GM12878 (cell line): ENCODE measurements at regions not wholly inside any gene's neighbourhood (a gene's known extent, or its start where the extent isn't known, plus 50 kb on each side); places are given as distances from the start of the nearest gene placed in this dataset.

Source experiments
- ATAC-seq: fragments of 200-7000 bp; cut with Tn5 transposase; 3 replicates; pipeline ENCODE4 v1.9.1; 2020; ENCODE audit warnings: mild to moderate bottlenecking, moderate library complexity
- BruUV-seq: library from RNA; stranded (reverse); fragments of 400-500 nt; replicated peaks from 2 replicates; lab custom pipeline; 2021; lab: Mats Ljungman, UMichigan
- CTCF ChIA-PET: fragments of 300-600 bp; sonication (Branson Sonifier 250); formaldehyde crosslinking; extraction: SDS; loops from one replicate; lab custom pipeline; 2021; ENCODE audit warnings: inconsistent platforms; lab: Yijun Ruan, JAX
- POLR2A ChIA-PET: fragments of 350-600 bp; formaldehyde crosslinking; extraction: SDS; loops from one replicate; lab custom pipeline; 2021; ENCODE audit warnings: inconsistent platforms; lab: Charles Lee
- RAD21 ChIA-PET: fragments of 300-600 bp; sonication (Branson Sonifier 250); formaldehyde crosslinking; loops from one replicate; lab custom pipeline; 2023; ENCODE audit warnings: antibody characterized with exemption; ENCODE audit not compliant: unreplicated experiment; lab: Charles Lee
- SMC1A ChIA-PET: fragments of 300-600 bp; sonication (Branson Sonifier 250); formaldehyde crosslinking; loops from one replicate; lab custom pipeline; 2023; ENCODE audit not compliant: unreplicated experiment, uncharacterized antibody; lab: Charles Lee
- DNase-seq: peaks from one replicate; pipeline ENCODE4 v3.0.0-alpha.2; 2011; ENCODE audit warnings: low read depth, low spot score
- FAIRE-seq: peaks from 3 replicates; lab custom pipeline; 2011; peaks lifted over from hg19 to GRCh38; lab: Jason Lieb, UNC
- H2AFZ ChIP-seq: 2 replicates; pipeline ENCODE4 v1.6.0; 2011; ENCODE audit warnings: low read depth, low read length, control low read depth; ENCODE audit not compliant: control insufficient read depth
- H3K27ac ChIP-seq: 2 replicates; pipeline ENCODE4 v1.5.1; 2011; ENCODE audit warnings: control low read depth; ENCODE audit not compliant: control insufficient read depth, insufficient read depth
- H3K27me3 ChIP-seq, 2 experiments: replicated peaks in 1 of 2; 2 replicates each; pipeline versions ENCODE4 v1.6.0 to v1.6.1; 2011; ENCODE audit warnings: low read length in 1 of 2; ENCODE audit not compliant: control insufficient read depth in 2 of 2, insufficient read depth in 2 of 2
- H3K36me3 ChIP-seq, 2 experiments: 2 replicates each; pipeline ENCODE4 v1.5.1; 2011; ENCODE audit warnings: low read length in 1 of 2; ENCODE audit not compliant: control insufficient read depth in 2 of 2, insufficient read depth in 2 of 2
- H3K4me1 ChIP-seq: 2 replicates; pipeline ENCODE4 v1.6.1; 2011; ENCODE audit warnings: mild to moderate bottlenecking, low read length, moderate library complexity, mixed read lengths; ENCODE audit not compliant: control insufficient read depth, insufficient read depth
- H3K4me2 ChIP-seq: 2 replicates; pipeline ENCODE4 v1.6.0; 2011; ENCODE audit warnings: control low read depth; ENCODE audit not compliant: control insufficient read depth, insufficient read depth
- H3K4me3 ChIP-seq: fragments of 200-600 bp; sonication (generic); 2 replicates; pipeline ENCODE4 v1.5.1; 2016
- H3K79me2 ChIP-seq: 2 replicates; pipeline ENCODE4 v1.6.0; 2011; ENCODE audit warnings: low read length; ENCODE audit not compliant: control insufficient read depth, insufficient read depth
- H3K9ac ChIP-seq: 2 replicates; pipeline ENCODE4 v1.8.0; 2011; ENCODE audit warnings: low read length, control low read depth, mixed read lengths; ENCODE audit not compliant: control insufficient read depth, insufficient read depth
- H3K9me3 ChIP-seq: replicated peaks from 3 replicates; pipeline ENCODE4 v1.5.1; 2011; ENCODE audit warnings: mild to moderate bottlenecking, low read length; ENCODE audit not compliant: control insufficient read depth, insufficient read depth
- H4K20me1 ChIP-seq: 2 replicates; pipeline ENCODE4 v1.6.0; 2011; ENCODE audit not compliant: control insufficient read depth, insufficient read depth
- CEBPB ChIP-seq, 2 experiments: fragments of 150-350 bp in 1 of 2; IDR thresholded peaks; 2 replicates each; pipeline ENCODE4 v1.6.1; 2012 to 2014; ENCODE audit warnings: low read depth in 2 of 2, low read length in 2 of 2, borderline replicate concordance in 1 of 2, inconsistent platforms in 1 of 2
- CHD1 ChIP-seq: IDR thresholded peaks from 2 replicates; pipeline ENCODE4 v1.6.1; 2012; ENCODE audit warnings: low read depth, low read length, improper control_type of control experiment
- ELK1 ChIP-seq: IDR thresholded peaks from 2 replicates; pipeline ENCODE4 v1.6.1; 2012; ENCODE audit warnings: low read depth, low read length, improper control_type of control experiment
- HDAC2 ChIP-seq: fragments of 200-600 bp; sonication (generic); IDR thresholded peaks from 2 replicates; pipeline ENCODE4 v1.6.1; 2017
- LARP7 ChIP-seq: fragments of 450-650 bp; IDR thresholded peaks from 2 replicates; pipeline ENCODE4 v1.6.1; 2017; ENCODE audit warnings: mild to moderate bottlenecking
- PKNOX1 ChIP-seq: fragments of 450-650 bp; IDR thresholded peaks from 2 replicates; pipeline ENCODE4 v1.6.1; 2016; ENCODE audit warnings: mild to moderate bottlenecking
- POLR2AphosphoS2 ChIP-seq: IDR thresholded peaks from 2 replicates; pipeline ENCODE4 v1.6.1; 2011; ENCODE audit warnings: low read depth, mild to moderate bottlenecking, low read length, improper control_type of control experiment, moderate library complexity
- RAD21 ChIP-seq: IDR thresholded peaks from 2 replicates; pipeline ENCODE4 v1.6.1; 2011; ENCODE audit warnings: mild to moderate bottlenecking, low read depth, low read length, moderate library complexity; ENCODE audit not compliant: insufficient read depth
- REST ChIP-seq: IDR thresholded peaks from 2 replicates; pipeline ENCODE4 v1.6.1; 2012; ENCODE audit warnings: mild to moderate bottlenecking, low read depth, low read length
- USF1 ChIP-seq: IDR thresholded peaks from 2 replicates; pipeline ENCODE4 v1.6.1; 2011; ENCODE audit warnings: borderline replicate concordance, low read depth, mild to moderate bottlenecking, moderate library complexity, mixed read lengths, low read length; ENCODE audit not compliant: insufficient read depth; ENCODE audit errors: extremely low read length
- WRNIP1 ChIP-seq: IDR thresholded peaks from 2 replicates; pipeline ENCODE4 v1.6.1; 2011; ENCODE audit warnings: low read depth, low read length, improper control_type of control experiment, borderline replicate concordance
- ZNF687 ChIP-seq: fragments of 450-650 bp; IDR thresholded peaks from 2 replicates; pipeline ENCODE4 v1.6.1; 2017; ENCODE audit warnings: mild to moderate bottlenecking, moderate library complexity
- WGBS: methylation state at CpG from one replicate; pipeline ENCODE4 v1.1.6; 2016; ENCODE audit warnings: low lambda C conversion rate; ENCODE audit not compliant: insufficient replicate concordance, insufficient coverage; ENCODE audit errors: missing lambda C conversion rate; 5-methylcytosine and 5-hydroxymethylcytosine counted together
- in situ Hi-C: fragments of 300-500 bp; cut with MboI; formaldehyde crosslinking; loops from 9 replicates; pipeline ENCODE4 v1.14.3; 2018; ENCODE audit warnings: mixed read lengths
- intact Hi-C: fragments of 100-400 bp; cut with micrococcal nuclease; formaldehyde crosslinking; loops from one replicate; pipeline ENCODE4 v1.14.2; 2022; ENCODE audit not compliant: unreplicated experiment

GRCh38 chr20:22459754-22460153 lies 124.6 kb downstream of the FOXA2 start (continued):
- no peak for TF ChIP-seq ZNF687

- POLR2A ChIA-PET, result no interaction called here
- H3K4me3 ChIP-seq, result no peak overlapping the region
- DNase-seq, result no peak
- H3K9ac ChIP-seq, result no peak overlapping the region
- H3K27me3 ChIP-seq, result no peaks in the 10 kb centered on the region
- RAD21 ChIA-PET, result no interaction called here
- H3K27ac ChIP-seq, result no peak overlapping the region
- no peak overlapping the region for H3K4me2 ChIP-seq
- H3K79me2 ChIP-seq, result no peaks in the 10 kb centered on the region
- no TSS peak for BruUV-seq
- CTCF ChIA-PET, result no interaction called here
- no peaks in the 10 kb centered on the region for H3K9me3 ChIP-seq
- H3K4me1 ChIP-seq, result no peaks in the 10 kb centered on the region
- intact Hi-C loops (no loop called here), in situ Hi-C loops (no loop called here)
- 27% methylated on average over 3 of the region's 3 CpGs for WGBS
- SMC1A ChIA-PET, result no interaction called here
- no peak for FAIRE-seq
- no peak overlapping the region for H2AFZ ChIP-seq
- no peaks in the 10 kb centered on the region for H4K20me1 ChIP-seq
- ATAC-seq, result no peak
- no peaks in the 10 kb centered on the region for H3K36me3 ChIP-seq
- no peak for TF ChIP-seq USF1
- TF ChIP-seq POLR2AphosphoS2, result no peak
- no peak for TF ChIP-seq ELK1
- TF ChIP-seq REST, result no peak
- TF ChIP-seq LARP7, result no peak
- TF ChIP-seq RAD21, result no peak
- TF ChIP-seq PKNOX1, result no peak
- no peak for TF ChIP-seq HDAC2
- no peak for TF ChIP-seq CHD1
- no peak for TF ChIP-seq CEBPB (IDR thresholded peaks at IDR 0.05; ENCODE audit: borderline replicate concordance in 1 of 2, low read depth in 2 of 2, low read length in 2 of 2)
- no peak for TF ChIP-seq WRNIP1
Observed at GRCh38 chr20:22456109-22456508, 128.3 kb downstream of the FOXA2 start.
